H1 (cell line): ENCODE measurements at regions not wholly inside any gene's neighbourhood (a gene's known extent, or its start where the extent isn't known, plus 50 kb on each side); places are given as distances from the start of the nearest gene placed in this dataset.

ENCODE experiments used
- GABPA ChIP-seq: IDR thresholded peaks from 2 replicates; pipeline ENCODE4 v1.6.1; 2011; ENCODE audit warnings: mild to moderate bottlenecking, low read length, moderate library complexity, borderline replicate concordance; ENCODE audit not compliant: insufficient read depth
- GTF2F1 ChIP-seq: IDR thresholded peaks from 2 replicates; pipeline ENCODE4 v1.6.1; 2012; ENCODE audit warnings: low read depth, low read length, improper control_type of control experiment, borderline replicate concordance
- POLR2AphosphoS5 ChIP-seq: IDR thresholded peaks from 2 replicates; pipeline ENCODE4 v1.6.1; 2011; ENCODE audit warnings: low read depth, low read length
- RXRA ChIP-seq: IDR thresholded peaks from 2 replicates; pipeline ENCODE4 v1.6.1; 2011; ENCODE audit warnings: low read depth, mild to moderate bottlenecking, low read length, moderate library complexity; ENCODE audit not compliant: insufficient read depth
- SP4 ChIP-seq: IDR thresholded peaks from 2 replicates; pipeline ENCODE4 v1.6.1; 2012; ENCODE audit warnings: low read length, inconsistent platforms
- YY1 ChIP-seq: IDR thresholded peaks from 2 replicates; pipeline ENCODE4 v1.6.1; 2011; ENCODE audit warnings: low read depth, mild to moderate bottlenecking, low read length
- TF ChIP-seq, protein P1 (sequence below): fragments of 300-600 bp; sonication (generic); IDR thresholded peaks from 2 replicates; pipeline ENCODE4 v1.7.1; 2012; ENCODE audit warnings: low read length, moderate library complexity, mild to moderate bottlenecking, inconsistent platforms; ENCODE audit not compliant: insufficient replicate concordance
- TF ChIP-seq, protein P2 (sequence below): IDR thresholded peaks from 2 replicates; pipeline ENCODE4 v1.6.1; 2011; ENCODE audit warnings: low read length, improper control_type of control experiment

DNA sequence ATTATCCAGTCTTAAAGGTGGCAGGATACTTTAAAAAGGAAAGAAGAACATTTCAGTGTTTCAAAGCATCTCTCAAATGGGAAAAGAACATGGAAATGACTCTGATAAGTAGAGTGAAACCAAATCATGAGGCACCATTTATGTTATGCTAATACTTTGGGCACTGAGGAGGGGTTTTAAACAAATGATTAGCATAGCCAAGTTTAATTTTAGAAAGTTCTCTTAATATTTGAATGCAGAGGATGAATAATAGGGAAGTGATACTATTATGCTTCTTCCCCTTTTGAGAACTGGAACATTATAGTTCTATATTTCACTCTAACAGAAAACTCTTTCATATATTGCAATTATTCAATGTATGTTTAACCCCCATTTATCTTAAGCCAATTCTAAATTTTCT lies 1181.9 kb upstream of the PRMT6 start (continued):
- TF ChIP-seq, protein P1, sequence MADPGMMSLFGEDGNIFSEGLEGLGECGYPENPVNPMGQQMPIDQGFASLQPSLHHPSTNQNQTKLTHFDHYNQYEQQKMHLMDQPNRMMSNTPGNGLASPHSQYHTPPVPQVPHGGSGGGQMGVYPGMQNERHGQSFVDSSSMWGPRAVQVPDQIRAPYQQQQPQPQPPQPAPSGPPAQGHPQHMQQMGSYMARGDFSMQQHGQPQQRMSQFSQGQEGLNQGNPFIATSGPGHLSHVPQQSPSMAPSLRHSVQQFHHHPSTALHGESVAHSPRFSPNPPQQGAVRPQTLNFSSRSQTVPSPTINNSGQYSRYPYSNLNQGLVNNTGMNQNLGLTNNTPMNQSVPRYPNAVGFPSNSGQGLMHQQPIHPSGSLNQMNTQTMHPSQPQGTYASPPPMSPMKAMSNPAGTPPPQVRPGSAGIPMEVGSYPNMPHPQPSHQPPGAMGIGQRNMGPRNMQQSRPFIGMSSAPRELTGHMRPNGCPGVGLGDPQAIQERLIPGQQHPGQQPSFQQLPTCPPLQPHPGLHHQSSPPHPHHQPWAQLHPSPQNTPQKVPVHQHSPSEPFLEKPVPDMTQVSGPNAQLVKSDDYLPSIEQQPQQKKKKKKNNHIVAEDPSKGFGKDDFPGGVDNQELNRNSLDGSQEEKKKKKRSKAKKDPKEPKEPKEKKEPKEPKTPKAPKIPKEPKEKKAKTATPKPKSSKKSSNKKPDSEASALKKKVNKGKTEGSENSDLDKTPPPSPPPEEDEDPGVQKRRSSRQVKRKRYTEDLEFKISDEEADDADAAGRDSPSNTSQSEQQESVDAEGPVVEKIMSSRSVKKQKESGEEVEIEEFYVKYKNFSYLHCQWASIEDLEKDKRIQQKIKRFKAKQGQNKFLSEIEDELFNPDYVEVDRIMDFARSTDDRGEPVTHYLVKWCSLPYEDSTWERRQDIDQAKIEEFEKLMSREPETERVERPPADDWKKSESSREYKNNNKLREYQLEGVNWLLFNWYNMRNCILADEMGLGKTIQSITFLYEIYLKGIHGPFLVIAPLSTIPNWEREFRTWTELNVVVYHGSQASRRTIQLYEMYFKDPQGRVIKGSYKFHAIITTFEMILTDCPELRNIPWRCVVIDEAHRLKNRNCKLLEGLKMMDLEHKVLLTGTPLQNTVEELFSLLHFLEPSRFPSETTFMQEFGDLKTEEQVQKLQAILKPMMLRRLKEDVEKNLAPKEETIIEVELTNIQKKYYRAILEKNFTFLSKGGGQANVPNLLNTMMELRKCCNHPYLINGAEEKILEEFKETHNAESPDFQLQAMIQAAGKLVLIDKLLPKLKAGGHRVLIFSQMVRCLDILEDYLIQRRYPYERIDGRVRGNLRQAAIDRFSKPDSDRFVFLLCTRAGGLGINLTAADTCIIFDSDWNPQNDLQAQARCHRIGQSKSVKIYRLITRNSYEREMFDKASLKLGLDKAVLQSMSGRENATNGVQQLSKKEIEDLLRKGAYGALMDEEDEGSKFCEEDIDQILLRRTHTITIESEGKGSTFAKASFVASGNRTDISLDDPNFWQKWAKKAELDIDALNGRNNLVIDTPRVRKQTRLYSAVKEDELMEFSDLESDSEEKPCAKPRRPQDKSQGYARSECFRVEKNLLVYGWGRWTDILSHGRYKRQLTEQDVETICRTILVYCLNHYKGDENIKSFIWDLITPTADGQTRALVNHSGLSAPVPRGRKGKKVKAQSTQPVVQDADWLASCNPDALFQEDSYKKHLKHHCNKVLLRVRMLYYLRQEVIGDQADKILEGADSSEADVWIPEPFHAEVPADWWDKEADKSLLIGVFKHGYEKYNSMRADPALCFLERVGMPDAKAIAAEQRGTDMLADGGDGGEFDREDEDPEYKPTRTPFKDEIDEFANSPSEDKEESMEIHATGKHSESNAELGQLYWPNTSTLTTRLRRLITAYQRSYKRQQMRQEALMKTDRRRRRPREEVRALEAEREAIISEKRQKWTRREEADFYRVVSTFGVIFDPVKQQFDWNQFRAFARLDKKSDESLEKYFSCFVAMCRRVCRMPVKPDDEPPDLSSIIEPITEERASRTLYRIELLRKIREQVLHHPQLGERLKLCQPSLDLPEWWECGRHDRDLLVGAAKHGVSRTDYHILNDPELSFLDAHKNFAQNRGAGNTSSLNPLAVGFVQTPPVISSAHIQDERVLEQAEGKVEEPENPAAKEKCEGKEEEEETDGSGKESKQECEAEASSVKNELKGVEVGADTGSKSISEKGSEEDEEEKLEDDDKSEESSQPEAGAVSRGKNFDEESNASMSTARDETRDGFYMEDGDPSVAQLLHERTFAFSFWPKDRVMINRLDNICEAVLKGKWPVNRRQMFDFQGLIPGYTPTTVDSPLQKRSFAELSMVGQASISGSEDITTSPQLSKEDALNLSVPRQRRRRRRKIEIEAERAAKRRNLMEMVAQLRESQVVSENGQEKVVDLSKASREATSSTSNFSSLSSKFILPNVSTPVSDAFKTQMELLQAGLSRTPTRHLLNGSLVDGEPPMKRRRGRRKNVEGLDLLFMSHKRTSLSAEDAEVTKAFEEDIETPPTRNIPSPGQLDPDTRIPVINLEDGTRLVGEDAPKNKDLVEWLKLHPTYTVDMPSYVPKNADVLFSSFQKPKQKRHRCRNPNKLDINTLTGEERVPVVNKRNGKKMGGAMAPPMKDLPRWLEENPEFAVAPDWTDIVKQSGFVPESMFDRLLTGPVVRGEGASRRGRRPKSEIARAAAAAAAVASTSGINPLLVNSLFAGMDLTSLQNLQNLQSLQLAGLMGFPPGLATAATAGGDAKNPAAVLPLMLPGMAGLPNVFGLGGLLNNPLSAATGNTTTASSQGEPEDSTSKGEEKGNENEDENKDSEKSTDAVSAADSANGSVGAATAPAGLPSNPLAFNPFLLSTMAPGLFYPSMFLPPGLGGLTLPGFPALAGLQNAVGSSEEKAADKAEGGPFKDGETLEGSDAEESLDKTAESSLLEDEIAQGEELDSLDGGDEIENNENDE, result no peak
- no peak for TF ChIP-seq SP4
- no peak for TF ChIP-seq GTF2F1
- TF ChIP-seq RXRA, result no peak
- TF ChIP-seq, protein P2, sequence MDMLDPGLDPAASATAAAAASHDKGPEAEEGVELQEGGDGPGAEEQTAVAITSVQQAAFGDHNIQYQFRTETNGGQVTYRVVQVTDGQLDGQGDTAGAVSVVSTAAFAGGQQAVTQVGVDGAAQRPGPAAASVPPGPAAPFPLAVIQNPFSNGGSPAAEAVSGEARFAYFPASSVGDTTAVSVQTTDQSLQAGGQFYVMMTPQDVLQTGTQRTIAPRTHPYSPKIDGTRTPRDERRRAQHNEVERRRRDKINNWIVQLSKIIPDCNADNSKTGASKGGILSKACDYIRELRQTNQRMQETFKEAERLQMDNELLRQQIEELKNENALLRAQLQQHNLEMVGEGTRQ, result no peak
- TF ChIP-seq GABPA, result no peak
- no peak for TF ChIP-seq POLR2AphosphoS5
- no peak for TF ChIP-seq YY1
